Lung microvascular endothelial cell (primary cell): ENCODE measurements at regions not wholly inside any gene's neighbourhood (a gene's known extent, or its start where the extent isn't known, plus 50 kb on each side); places are given as distances from the start of the nearest gene placed in this dataset.

Source experiments
- DNase-seq, 2 donors: peaks; one replicate each; pipeline versions ENCODE4 v3.0.0 to v3.0.0-alpha.2; 2010; ENCODE audit warnings: low read depth in 2 of 2

DNA sequence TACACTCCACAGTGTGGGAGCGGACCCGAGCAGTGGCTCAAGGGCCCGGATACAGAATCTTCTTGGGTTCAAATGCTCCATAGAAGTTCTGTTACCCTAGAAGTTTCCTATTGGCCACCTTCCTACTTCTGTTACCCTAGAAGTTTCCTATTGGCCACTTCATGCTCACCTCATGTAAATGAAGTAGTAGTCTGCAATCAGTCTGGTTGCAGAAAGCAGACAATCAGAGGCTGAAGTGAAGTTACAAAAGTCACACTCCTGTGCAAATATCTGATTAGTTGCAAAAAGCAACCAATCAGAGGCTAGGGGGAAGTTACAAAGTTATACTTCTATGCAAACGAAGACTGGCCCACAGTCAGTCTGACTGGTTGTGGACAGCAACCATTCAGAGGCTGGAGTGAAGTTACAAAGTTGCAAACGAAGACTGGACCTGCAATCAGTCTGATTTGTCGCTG is 77.8 kb upstream of the CPNE8 start:
- peak in 1 of 2 donors; percentile 4 for DNase-seq

DNA sequence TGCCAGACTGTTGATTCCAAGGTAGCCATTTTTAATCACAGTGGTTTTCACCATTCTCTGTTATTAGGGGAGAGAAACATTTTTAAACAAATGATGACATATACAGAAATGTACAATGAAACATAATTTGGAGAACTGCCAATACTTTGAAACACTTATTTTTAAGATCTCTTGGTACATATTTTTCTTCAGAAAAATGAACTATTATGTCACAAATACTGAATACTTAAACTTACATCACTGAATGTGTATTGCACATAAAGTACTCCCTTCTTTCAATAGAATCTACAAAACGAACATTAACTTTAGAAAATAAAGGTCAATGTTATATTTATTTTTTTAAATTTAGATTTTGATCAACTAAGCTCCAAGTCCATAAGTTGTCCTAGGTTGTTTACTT is 71.7 kb upstream of the CPNE8 start:
- DNase-seq = no peak

DNA sequence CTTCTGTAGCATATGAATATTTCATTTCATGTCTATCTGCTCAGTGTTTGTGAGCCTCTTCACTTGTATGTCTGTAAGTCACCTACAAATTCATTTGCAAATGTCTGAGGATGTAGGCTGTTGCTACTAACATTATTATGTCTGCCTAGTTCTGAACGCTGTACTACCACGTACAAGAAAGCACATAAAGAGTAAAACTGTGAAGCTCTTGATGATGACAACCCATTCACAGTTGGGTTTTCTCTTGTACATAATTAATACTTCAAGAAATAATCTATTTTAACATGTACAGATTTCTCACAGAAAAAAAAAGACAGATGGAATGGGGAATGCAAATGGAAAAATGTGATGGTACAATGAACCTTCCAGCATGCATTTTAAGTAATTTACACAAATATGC is 64.3 kb upstream of the CPNE8 start:
- DNase-seq = no peak

DNA sequence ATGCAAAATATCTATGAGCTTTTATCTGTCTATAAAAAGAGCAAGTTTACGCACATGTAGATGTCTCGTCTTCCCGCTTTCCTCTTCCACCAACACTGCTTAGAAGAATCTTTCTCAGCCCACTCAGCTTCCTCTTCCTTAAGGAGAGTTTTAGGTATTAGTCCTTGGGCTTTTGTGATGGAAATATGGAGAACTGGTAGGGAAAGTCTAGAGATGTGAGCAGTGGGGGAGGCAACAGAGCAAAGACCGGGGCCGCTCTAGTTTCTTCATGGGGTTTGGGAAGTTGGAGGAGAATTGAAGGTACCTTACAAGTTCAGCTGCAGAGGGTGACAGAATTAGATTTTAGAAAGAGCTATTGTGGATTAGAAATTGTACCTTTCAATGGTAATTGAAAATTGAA is 56.3 kb upstream of the CPNE8 start:
- no peak for DNase-seq

DNA sequence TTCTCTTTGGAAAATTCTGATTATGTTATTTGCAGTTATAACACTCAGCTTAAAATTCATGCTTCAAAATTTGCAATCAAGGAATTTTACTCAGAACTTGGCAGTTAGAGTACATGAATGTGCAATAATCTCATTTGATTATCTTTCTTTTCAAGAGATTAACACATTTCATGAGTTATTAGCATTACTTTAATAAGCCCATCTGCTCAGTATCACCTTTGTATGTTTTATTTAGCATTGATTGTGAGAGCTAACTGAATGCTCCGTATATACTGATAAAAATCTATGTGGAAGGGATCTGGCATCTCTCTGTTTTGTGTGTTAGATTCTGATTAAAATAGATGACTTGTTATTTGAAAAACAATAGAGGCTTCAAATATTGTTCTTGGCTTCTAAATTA is 55.6 kb upstream of the CPNE8 start:
- no peak for DNase-seq

DNA sequence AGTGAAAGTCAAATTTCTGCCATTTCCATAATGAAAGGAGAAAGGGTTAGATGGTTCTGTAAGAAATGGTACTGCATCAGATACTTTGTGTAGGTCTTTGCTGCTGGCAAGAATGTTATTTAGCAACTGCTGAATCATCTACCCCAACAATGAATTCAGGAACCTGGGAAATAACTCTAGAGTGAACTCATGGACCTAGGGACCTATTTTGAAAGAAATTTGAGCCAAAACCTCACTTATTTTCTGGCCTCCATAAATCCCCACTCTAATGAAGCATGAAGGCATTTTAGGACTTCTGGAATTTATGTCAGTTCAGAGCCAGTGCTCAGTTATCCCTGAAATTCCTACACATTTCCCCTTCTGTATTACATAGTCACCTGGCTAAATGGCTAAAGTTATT is 50.9 kb upstream of the CPNE8 start:
- DNase-seq = no peak
